ENCODE measurements at regions not wholly inside any gene's neighbourhood (a gene's known extent, or its start where the extent isn't known, plus 50 kb on each side); places are given as distances from the start of the nearest gene placed in this dataset.

GRCh38 chr3:106820726-106821362 is 556.4 kb upstream of the CCDC54 start:
- H3K4me1 ChIP-seq (ENCODE audit: control insufficient read depth in 1 of 2, insufficient read depth in 1 of 2, low read depth in 1 of 2, low read length in 1 of 2) = no peaks in the 10 kb centered on the region
- H3K9me3 ChIP-seq = no peaks in the 10 kb centered on the region
- no peaks in the 10 kb centered on the region for H3K36me3 ChIP-seq
- H3K27me3 ChIP-seq = no peaks in the 10 kb centered on the region
- no peak overlapping the region for H3K4me3 ChIP-seq (ENCODE audit: low read depth in 1 of 2, low read length in 1 of 2)
- TF ChIP-seq CTCF (IDR thresholded peaks at IDR 0.05) = no peak
- H3K27ac ChIP-seq = no peak overlapping the region

GRCh38 chr3:106821801-106822200 is 555.4 kb upstream of the CCDC54 start:
- Histone ChIP-seq H3K36me3 (no peaks in the 10 kb centered on the region), H3K27ac (no peak overlapping the region), H3K9me3 (no peaks in the 10 kb centered on the region), H3K27me3 (no peaks in the 10 kb centered on the region), H3K4me3 (ENCODE audit: low read depth in 1 of 2, low read length in 1 of 2) (no peak overlapping the region), H3K4me1 (ENCODE audit: control insufficient read depth in 1 of 2, insufficient read depth in 1 of 2, low read depth in 1 of 2, low read length in 1 of 2) (no peaks in the 10 kb centered on the region)
- no peak for TF ChIP-seq CTCF (IDR thresholded peaks at IDR 0.05)

- TF ChIP-seq CTCF (IDR thresholded peaks at IDR 0.05) = no peak
- H3K9me3 ChIP-seq = no peaks in the 10 kb centered on the region
- H3K4me3 ChIP-seq (ENCODE audit: low read depth in 1 of 2, low read length in 1 of 2) = no peak overlapping the region
- no peaks in the 10 kb centered on the region for H3K36me3 ChIP-seq
- H3K4me1 ChIP-seq (ENCODE audit: control insufficient read depth in 1 of 2, insufficient read depth in 1 of 2, low read depth in 1 of 2, low read length in 1 of 2) = no peaks in the 10 kb centered on the region
- no peak overlapping the region for H3K27ac ChIP-seq
- no peaks in the 10 kb centered on the region for H3K27me3 ChIP-seq
These were observed 555.0 kb upstream of the CCDC54 start for GRCh38 chr3:106822204-106822603.

- Histone ChIP-seq H3K4me3 (ENCODE audit: low read depth in 1 of 2, low read length in 1 of 2) (no peak overlapping the region), H3K4me1 (ENCODE audit: control insufficient read depth in 1 of 2, insufficient read depth in 1 of 2, low read depth in 1 of 2, low read length in 1 of 2) (no peaks in the 10 kb centered on the region), H3K27ac (no peak overlapping the region), H3K9me3 (no peaks in the 10 kb centered on the region), H3K36me3 (no peaks in the 10 kb centered on the region), H3K27me3 (no peaks in the 10 kb centered on the region)
- no peak for TF ChIP-seq CTCF (IDR thresholded peaks at IDR 0.05)
These were observed 553.5 kb upstream of the CCDC54 start for GRCh38 chr3:106823701-106824100.

- Histone ChIP-seq H3K4me3 (ENCODE audit: low read depth in 1 of 2, low read length in 1 of 2) (no peak overlapping the region), H3K27me3 (no peaks in the 10 kb centered on the region), H3K36me3 (no peaks in the 10 kb centered on the region), H3K27ac (no peak overlapping the region), H3K9me3 (no peaks in the 10 kb centered on the region), H3K4me1 (ENCODE audit: control insufficient read depth in 1 of 2, insufficient read depth in 1 of 2, low read depth in 1 of 2, low read length in 1 of 2) (no peaks in the 10 kb centered on the region)
- no peak for TF ChIP-seq CTCF (IDR thresholded peaks at IDR 0.05)
These were observed 552.4 kb upstream of the CCDC54 start for GRCh38 chr3:106824856-106825255.

Data from neutrophil (primary cell).